GM13977 (cell line): ENCODE measurements at regions not wholly inside any gene's neighbourhood (a gene's known extent, or its start where the extent isn't known, plus 50 kb on each side); places are given as distances from the start of the nearest gene placed in this dataset.
A peak's percentile ranks its signal among the peaks of the same experiment; 100 is the strongest.
"Not testable (repeated sequence)": the region's sequence is repeated elsewhere in the genome, so short reads cannot be mapped to it uniquely, and the experiment has no call there.

ENCODE experiments used
- DNase-seq: peaks from one replicate; pipeline ENCODE4 v3.0.0; 2012; ENCODE audit warnings: low spot score
- in situ Hi-C: fragments of 300-500 bp; cut with MboI; formaldehyde crosslinking; loops from one replicate; pipeline ENCODE4 v1.12.0; 2022; ENCODE audit warnings: low sequenced_read_pairs, low pct_unique_long_range_greater_than_20kb, mixed read lengths, inconsistent platforms; ENCODE audit not compliant: unreplicated experiment
- TF ChIP-seq, protein P1 (sequence below): IDR thresholded peaks from 2 replicates; pipeline ENCODE4 v1.5.1; 2012; ENCODE audit warnings: mild to moderate bottlenecking, control low read depth; ENCODE audit not compliant: insufficient read depth; ENCODE audit errors: extremely low read depth, missing control alignments

DNA sequence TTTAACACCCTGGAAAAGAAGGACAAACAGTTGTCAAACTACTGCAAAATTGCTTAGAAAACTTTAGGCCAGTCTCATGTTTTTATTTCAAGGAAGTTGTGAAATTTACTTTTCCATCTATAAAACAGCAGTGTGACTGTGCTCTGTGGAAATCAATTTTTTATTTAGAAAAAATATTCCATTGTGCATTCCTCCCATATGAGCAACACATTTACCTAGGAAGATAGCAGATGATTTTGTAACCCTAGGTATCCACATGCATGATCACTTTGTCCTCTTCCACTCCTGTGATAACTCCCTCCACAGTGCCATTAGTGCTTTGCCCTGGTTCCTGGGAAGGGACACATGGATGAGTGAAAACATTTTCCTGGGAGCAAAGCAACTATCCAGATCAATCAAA lies 69.4 kb upstream of the GPCPD1 start:
- in situ Hi-C loops: no loop called here
- no peak for DNase-seq

DNA sequence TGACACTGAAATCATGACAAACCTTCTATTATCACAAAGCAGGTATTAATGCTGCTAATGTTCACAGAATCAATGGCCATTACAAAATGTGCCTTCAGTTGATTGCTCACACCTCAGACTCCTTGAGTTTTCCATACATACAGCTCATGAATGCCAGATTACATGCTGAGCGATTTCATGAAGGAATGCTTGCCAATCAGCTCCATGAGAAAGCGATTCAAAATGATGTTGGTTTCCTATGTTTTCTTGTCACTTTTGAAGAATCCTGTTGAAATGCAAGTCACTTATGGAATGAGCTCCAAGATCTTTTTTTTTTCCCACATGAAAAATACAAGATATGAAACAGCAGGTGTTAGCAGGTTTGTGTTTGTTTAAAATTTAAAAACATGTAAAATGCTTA lies 68.0 kb upstream of the GPCPD1 start:
- DNase-seq: no peak
- in situ Hi-C loops: no loop called here
- TF ChIP-seq, protein P1, sequence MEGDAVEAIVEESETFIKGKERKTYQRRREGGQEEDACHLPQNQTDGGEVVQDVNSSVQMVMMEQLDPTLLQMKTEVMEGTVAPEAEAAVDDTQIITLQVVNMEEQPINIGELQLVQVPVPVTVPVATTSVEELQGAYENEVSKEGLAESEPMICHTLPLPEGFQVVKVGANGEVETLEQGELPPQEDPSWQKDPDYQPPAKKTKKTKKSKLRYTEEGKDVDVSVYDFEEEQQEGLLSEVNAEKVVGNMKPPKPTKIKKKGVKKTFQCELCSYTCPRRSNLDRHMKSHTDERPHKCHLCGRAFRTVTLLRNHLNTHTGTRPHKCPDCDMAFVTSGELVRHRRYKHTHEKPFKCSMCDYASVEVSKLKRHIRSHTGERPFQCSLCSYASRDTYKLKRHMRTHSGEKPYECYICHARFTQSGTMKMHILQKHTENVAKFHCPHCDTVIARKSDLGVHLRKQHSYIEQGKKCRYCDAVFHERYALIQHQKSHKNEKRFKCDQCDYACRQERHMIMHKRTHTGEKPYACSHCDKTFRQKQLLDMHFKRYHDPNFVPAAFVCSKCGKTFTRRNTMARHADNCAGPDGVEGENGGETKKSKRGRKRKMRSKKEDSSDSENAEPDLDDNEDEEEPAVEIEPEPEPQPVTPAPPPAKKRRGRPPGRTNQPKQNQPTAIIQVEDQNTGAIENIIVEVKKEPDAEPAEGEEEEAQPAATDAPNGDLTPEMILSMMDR: no peak

More for the DNA sequence above, 69.4 kb upstream of the GPCPD1 start:
- TF ChIP-seq, protein P1: no peak

DNA sequence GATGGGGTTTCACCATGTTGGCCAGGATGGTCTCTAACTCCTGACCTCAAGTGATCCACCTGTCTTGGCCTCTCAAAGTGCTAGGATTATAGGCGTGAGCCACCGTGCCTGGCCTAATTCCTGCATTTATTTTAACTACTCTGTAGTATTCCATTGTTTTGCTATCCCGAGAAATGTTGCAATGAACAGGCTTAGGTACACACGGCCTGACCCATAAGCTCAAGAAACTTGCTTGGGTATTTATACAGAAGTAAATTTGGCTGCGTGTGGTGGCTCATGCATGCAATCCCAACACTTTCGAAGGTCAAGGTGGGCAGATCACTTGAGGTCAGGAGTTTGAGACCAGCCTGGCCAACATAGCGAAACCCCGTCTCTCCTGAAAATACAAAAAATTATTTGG lies 67.1 kb upstream of the GPCPD1 start:
- in situ Hi-C loops: not testable (repeated sequence)

GRCh38 chr20:5677389-5677788 lies 66.6 kb upstream of the GPCPD1 start:
- in situ Hi-C loops: no loop called here
- no peak for DNase-seq
- TF ChIP-seq, protein P1: no peak

More for the DNA sequence above, 67.1 kb upstream of the GPCPD1 start:
- not testable (repeated sequence) for DNase-seq

DNA sequence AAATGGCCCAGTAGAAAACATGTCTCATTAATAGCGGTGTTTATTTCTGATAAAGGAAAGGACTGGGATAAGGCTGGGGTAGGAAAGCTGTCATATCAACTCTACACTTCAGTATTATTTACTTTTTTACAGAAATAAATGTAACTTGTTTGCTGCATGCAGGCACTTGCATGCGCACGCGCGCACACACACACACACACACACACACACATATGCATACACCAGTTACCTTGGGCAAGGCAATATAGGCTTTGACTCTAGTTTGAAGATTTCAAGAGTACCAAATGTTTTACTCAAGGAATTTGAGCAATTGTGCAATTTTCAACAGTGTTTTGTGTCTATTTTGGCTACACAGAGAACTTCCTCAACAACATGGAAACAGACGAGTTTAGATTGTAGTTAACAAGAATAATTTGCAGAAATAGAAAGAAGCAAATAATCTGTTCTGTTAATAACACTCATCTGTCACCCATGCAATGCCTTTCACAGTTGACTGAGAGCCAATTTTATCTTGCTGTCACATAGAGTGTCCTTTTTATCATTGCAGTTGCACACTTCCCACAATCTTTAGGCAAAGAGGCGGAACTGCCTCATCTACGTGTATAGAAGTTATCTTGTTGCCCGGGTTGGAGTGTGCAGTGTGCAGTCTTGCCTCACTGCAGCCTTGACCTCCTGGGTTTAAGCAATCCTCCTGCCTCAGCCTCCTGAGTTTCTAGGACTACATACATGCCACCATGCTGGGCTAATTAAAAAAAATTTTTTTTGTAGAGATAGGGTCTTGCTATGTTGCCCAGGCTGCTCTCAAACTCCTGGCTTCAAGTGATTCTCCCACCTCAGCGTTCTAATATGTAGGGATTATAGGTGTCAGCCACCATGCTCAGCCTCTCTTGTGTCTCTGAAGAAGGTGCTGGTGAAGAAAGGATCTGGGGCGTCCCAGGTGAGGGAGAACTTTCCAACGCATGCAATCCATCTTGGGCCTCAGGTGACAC lies 64.6 kb upstream of the GPCPD1 start:
- no peak for DNase-seq
- in situ Hi-C loops: no loop called here
- TF ChIP-seq, protein P1: no peak

- TF ChIP-seq, protein P1: no peak
- DNase-seq: peak; percentile 59
- in situ Hi-C loops: no loop called here
Observed at GRCh38 chr20:5674176-5674660, 63.4 kb upstream of the GPCPD1 start.

DNA sequence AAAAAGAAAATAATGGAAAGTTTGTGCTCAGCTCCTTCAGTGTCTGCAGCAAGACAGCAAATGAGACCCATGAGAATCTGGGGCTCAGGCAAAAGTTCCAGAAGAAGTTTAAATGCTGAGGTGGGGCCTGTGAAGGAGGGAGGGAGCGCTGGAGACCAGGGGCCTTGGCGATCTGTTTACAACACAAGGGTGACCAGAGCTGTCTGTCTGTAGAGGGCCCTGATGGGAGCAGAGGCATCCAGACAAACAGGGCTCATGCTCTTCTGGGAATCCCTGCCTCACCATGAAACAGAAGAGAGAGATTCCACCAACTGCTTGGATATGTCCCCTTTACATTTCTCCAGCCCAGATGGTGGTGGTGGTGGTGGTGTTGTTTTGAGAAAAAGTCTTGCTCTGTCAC lies 60.1 kb upstream of the GPCPD1 start:
- no peak for DNase-seq
- TF ChIP-seq, protein P1: no peak
- in situ Hi-C loops: no loop called here
